ENCODE measurements at regions not wholly inside any gene's neighbourhood (a gene's known extent, or its start where the extent isn't known, plus 50 kb on each side); places are given as distances from the start of the nearest gene placed in this dataset.
"Not testable (repeated sequence)": the region's sequence is repeated elsewhere in the genome, so short reads cannot be mapped to it uniquely, and the experiment has no call there.

DNA sequence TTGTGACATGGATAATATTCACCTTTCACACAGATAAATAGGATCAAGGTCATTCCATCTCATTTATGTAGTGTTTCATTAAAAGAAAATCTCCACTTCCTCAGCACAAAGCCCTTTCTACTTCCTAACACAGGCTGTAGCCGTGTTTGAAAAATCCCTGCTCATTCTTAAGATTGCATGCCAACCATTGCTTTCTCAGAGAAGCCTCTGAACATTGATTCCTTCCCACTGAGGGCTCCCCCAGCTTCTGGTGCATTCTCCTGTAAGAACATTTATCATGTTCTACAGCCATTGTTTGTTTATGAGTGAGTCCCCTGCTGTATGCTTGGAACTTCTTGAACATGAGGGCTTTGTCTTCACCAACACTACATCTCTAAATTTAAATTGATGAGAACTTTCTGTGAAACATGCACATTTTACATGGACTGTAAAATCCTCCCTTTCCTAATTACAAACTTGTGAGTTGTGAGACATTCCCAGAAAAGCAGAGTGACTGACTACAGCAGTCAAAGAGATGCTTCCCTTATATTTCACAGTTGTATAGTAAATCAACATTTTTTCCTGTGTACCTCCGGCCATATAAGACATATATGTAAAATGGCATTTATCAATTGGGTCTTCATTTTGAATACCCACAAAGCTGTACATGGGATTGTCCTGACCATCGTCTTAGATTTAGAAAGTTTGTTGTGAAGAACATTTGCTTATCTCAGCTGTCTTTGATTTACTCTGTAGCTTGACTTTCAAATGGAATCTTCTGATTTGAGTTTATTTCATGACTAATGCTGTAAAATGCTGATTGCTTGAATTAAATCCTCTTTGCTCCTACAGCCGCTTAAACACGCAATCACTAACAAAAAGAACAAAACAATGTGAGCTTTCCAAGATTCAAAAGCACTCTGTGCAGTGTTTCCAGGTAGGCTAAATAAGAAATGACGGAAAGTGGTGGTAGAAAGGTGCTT is 600.5 kb upstream of the SLIT2 start:
- in situ Hi-C loops (cut with MboI; ENCODE audit: low sequenced_read_pairs): no loop called here

DNA sequence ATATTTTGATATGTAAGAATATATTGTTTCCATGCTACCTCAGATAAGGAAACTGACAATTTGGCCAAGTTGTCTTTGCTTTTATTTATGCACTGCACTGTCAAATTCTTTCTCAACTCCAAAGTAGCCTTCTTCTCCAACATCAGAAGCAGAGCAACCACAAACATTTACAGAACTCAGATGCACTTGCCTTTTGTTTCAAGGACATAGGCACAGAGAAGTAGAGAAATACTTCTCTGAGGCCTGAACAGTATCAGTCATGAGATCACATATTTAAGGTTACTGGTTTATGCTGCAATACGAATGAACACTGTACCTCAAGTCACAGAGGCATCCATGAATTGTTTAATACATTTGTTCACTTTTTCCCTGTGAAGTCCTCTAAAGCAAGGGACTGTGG is 606.1 kb upstream of the SLIT2 start:
- in situ Hi-C loops (cut with MboI; ENCODE audit: low sequenced_read_pairs): no loop called here

DNA sequence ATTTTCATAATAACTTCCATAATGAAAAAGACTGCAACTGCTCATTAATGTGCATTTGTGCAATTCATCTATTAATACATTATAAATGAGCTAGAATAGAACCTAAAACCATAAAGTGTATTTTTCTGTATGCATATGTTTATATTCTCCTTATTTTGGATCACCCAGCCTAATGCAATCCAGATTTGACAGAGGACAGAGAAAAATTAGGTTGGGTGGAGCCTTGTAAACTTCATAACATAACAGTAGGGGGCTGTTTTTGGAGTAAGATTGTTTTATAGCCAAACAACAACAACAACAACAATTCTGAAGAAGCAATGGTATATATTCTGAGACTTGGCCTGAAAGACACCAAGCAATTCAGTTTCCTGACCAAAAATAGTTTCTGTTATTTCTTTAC is 615.3 kb upstream of the SLIT2 start:
- in situ Hi-C loops (cut with MboI; ENCODE audit: low sequenced_read_pairs): no loop called here

- in situ Hi-C loops (cut with MboI; ENCODE audit: low sequenced_read_pairs): no loop called here
These were observed 619.9 kb upstream of the SLIT2 start for GRCh38 chr4:19631814-19632213.

- in situ Hi-C loops (cut with MboI; ENCODE audit: low sequenced_read_pairs): no loop called here
These were observed 627.8 kb upstream of the SLIT2 start for GRCh38 chr4:19623866-19624265.

DNA sequence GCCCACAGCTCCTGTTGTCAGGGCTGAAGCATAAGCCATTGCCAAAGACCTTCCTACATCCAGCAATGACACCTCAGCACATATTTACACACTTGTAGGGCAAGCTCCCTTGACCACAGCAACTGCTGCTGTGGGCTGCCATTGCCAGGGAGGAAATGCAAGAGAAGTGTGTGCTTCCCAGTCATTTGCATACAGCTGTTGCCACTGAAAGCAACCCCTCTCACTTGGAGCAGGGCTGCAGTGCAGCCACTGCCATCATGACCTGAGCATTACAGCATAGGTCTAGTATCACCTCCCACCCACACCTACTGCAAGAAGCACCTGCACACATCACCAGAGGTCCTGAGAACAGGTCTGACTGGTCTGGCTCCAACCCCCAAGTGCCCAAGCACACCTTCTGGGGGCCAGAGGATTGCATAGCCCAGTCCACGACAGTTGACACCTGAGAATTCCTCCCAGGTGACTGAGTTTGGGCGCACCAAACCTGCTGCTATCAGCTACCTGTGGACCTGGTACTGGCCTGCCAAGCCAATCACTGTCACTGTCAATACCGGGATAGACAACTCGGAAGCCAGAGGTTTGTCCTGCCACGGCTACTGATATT is 636.5 kb upstream of the SLIT2 start:
- in situ Hi-C loops (cut with MboI; ENCODE audit: low sequenced_read_pairs): no loop called here

DNA sequence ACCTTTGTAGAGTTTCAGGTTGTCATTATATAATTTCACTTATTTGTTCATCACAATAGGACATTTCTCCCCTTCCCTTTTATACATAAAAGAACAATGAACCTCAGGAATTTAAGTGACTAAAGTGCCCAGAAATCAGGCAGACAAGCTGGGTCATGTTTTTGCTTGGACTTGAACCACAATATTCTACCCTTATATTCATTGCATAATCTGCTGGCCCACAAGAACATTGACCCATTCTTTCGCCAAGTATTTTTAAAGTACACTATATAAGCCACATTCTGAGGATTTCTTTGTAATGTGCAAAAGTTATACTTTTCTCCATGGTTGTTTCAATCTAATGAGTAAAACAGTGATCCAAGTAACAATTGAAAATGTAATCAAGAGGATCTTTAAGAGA is 637.5 kb upstream of the SLIT2 start:
- in situ Hi-C loops (cut with MboI; ENCODE audit: low sequenced_read_pairs): no loop called here

DNA sequence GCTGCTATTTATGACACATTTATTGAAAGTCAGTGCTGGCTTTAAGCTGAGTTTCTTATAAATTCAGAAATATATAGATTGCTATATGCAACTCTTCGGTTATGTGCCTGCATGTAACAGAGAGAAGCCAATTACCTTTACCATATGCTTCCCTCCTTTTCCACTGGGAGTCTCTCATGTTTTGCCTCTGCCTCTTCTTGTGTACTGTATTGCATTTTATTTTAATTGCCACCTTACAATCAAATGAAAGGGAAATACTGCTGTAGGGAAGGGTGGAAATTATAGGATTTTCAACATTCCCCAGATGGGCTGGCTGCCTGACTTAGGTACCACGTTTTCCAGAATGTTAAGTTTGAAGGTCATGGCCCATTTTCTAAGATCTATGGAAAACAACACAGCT is 655.4 kb upstream of the SLIT2 start:
- in situ Hi-C loops (cut with MboI; ENCODE audit: low sequenced_read_pairs): no loop called here

DNA sequence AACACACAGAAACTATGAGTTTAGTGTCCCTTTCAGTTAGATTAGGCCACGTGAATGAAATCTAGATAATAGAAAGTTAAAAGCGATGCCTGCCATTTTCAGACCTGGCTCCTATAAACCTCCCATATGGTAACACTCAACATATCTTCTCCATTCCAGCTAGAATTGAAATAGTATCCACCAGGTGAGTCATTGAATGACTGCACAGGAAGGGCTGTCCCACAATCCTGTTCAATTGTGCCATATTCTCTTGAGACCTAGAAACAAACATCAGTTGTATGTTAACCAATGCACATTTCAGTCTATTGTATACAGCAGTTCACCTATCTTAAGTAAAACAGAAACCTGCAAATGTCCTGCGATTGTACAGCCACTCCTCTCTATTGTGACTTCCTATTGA is 659.3 kb upstream of the SLIT2 start:
- in situ Hi-C loops (cut with MboI; ENCODE audit: low sequenced_read_pairs): no loop called here

GRCh38 chr4:19583827-19584569 is 667.7 kb upstream of the SLIT2 start:
- in situ Hi-C loops (cut with MboI; ENCODE audit: low sequenced_read_pairs): no loop called here

DNA sequence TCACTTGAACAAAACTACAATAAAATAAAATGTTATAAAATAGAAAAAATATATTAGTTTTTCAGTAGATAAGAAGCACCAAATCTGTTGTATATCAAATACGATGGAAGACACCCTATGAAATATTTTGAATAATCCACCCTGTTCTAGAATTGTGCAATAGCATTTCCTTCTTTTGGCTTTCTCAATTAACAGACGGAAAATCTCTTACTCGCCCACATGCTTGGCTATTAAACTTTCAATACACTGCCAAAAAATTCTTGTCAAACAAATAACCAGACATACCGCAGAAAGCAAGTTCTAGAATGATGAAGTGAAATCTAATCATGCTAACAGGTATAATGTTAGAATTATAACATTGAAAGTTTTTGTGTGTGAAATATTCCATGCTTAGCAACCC is 671.6 kb upstream of the SLIT2 start:
- in situ Hi-C loops (cut with MboI; ENCODE audit: low sequenced_read_pairs): no loop called here

GRCh38 chr4:19579608-19580007 is 672.1 kb upstream of the SLIT2 start:
- in situ Hi-C loops (cut with MboI; ENCODE audit: low sequenced_read_pairs): no loop called here

GRCh38 chr4:19577097-19577496 is 674.6 kb upstream of the SLIT2 start:
- in situ Hi-C loops (cut with MboI; ENCODE audit: low sequenced_read_pairs): no loop called here

DNA sequence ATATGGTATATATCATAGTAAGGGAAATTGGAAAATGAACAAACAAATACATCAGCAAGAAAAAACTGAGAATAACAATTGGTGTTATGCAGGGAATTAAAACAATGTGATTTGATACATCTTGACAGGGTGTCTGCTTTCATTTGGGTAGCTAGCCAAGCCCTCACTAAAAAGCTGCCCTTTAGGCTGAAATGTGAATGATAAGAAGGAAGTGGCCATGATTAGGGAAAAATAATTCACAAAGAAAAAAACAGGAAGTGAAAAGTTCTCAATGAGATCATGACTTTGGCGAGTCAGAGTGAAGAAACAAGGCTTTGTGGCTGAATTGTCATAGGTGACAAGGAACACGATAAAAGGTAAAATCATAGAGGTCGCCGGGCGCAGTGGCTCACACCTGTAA is 675.8 kb upstream of the SLIT2 start:
- in situ Hi-C loops (cut with MboI; ENCODE audit: low sequenced_read_pairs): no loop called here

DNA sequence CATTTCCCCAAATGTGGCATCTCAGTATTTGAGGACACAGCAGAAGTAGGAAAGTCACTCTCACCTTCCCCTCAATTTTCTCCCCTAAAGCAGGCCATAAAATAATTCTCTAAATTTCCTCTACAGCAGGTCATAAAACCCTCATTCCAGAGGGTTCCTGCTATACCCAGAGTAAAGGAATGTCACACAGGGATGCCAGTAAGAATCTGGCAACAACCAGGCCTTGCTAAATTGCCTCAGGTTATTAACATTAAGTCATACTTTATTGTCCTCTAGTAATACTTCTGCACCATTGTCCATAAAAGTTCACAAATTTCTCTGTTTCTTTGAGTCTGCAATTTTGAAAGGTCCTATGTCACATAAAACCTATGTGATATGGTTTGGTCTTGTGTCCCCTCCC is 685.7 kb upstream of the SLIT2 start:
- in situ Hi-C loops (cut with MboI; ENCODE audit: low sequenced_read_pairs): no loop called here

- in situ Hi-C loops (cut with MboI; ENCODE audit: low sequenced_read_pairs): no loop called here
These were observed 689.2 kb upstream of the SLIT2 start for GRCh38 chr4:19562456-19562855.

GRCh38 chr4:19557161-19557560 is 694.5 kb upstream of the SLIT2 start:
- in situ Hi-C loops (cut with MboI; ENCODE audit: low sequenced_read_pairs): no loop called here

DNA sequence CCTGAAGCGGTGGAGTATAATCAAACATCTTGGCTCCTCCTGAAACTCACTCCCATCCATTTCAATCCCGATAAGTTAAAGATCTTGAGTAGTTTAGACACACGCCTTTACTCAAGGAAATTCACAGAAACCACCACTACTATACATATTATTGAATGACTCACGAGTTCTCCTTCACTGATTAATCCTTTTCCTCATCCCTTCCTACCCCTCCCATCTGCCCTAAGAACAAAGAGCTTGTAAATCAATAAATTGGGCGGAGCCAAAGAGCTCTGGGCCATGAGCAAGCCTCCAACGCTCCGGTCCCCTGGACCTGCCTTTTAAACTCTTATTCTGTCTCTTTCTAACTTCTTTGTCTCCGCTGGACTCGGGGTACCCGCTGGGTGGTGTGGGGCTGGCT is 695.4 kb upstream of the SLIT2 start:
- in situ Hi-C loops (cut with MboI; ENCODE audit: low sequenced_read_pairs): not testable (repeated sequence)

DNA sequence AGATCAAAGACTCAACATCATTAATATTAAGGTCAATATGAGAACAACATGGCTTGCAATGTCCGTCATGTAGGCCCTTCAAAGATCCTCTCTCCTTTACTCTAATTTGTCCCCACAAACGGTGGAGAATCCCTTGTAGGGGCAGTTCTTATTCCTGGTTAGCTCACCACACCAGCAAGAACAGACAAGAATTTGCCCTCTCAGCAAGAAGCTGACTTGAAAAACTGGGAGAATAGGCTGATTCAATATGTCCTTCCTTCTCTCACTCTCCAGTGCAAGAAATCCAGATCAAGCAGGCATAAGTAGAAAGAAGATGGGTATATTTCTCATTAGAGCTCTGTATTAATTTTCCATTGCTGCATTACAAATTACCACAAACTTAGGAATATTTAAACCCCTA is 704.2 kb upstream of the SLIT2 start:
- in situ Hi-C loops (cut with MboI; ENCODE audit: low sequenced_read_pairs): no loop called here

DNA sequence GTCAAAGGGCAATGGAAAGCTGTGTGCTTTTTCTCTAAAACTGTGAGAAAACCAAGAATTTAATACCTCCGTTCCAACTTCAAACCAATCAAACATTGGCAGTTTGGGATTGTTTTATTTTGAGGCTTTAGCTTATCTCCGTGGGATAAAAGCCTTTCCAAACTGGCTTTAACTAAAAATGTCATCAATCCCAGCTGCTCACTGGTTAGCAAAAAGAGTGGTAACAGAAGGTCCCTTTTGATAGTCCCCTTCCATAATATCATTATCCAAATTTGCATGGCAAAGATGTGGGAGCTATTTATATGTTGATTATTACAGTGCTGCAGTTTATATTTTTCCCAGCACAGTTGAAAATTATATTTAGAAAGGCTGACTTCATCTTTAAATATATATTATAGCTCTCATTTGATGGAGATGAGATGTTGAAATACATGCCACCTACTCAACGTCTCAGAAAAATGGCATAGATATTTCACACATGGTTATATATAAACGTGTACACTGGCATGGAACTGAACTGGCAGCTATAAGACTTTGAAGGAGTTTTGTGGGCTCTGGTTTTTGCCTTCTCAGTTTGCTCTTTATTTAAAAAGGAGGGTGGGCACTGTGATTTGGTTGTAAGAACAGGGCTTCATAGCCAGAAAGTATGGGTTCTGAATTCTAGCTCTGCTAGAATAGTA is 707.1 kb upstream of the SLIT2 start:
- in situ Hi-C loops (cut with MboI; ENCODE audit: low sequenced_read_pairs): no loop called here

DNA sequence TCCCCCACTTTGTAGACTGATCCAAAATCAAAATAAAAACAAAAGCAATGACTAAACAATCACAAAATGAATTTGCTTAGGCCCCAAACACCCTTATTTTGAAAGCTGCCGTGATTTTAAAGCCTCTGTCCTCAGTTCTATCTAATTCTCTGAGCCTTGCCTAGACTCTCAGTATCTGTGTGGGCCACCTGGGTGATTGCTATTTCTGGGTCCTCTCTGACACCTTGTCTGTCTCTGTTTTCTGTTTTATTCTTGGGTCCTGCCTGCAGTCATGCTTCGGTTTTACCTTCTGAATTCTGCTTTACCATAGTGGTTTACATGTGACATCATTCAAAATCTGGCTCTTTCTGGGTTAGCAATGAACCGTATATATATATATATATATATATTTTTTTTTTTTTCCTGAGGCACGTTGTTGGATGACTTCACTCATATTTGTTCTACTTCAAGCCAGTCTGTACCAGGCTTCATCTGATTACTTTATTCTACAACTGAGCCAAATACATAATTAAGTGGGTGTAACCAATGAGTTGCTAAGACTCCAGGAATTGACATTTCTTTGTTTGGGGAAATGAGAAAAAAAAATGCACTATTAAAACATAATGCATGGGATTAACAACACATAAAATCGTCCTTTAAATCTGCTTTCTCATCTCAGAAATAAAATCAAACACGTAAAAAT is 710.7 kb upstream of the SLIT2 start:
- in situ Hi-C loops (cut with MboI; ENCODE audit: low sequenced_read_pairs): no loop called here

Measured in HL-60/S4 treated with retinoic acid at 250 ng/mL for 4 days and 3 days (cell line).